OCI-LY1 (cell line): ENCODE measurements at regions not wholly inside any gene's neighbourhood (a gene's known extent, or its start where the extent isn't known, plus 50 kb on each side); places are given as distances from the start of the nearest gene placed in this dataset.

ENCODE experiments used
- CTCF ChIP-seq: fragments of 200-600 bp; sonication (generic), shearing (Covaris generic); IDR thresholded peaks from 2 replicates; pipeline ENCODE4 v1.5.1; 2017; ENCODE audit warnings: mild to moderate bottlenecking, antibody characterized with exemption, low read length, moderate library complexity, mixed read lengths
- EZH2 ChIP-seq: fragments of 200-600 bp; sonication (generic), shearing (Covaris generic); IDR thresholded peaks from 2 replicates; pipeline ENCODE4 v1.8.0; 2017; ENCODE audit warnings: borderline replicate concordance, mixed run types, mild to moderate bottlenecking, antibody characterized with exemption, low read length, moderate library complexity, mixed read lengths

- TF ChIP-seq EZH2, result no peak
- TF ChIP-seq CTCF, result no peak
These were observed 1141.0 kb downstream of the IGSF11 start for GRCh38 chr3:117893638-117894037.
